Body of pancreas (tissue), 4 donors: ENCODE measurements at regions not wholly inside any gene's neighbourhood (a gene's known extent, or its start where the extent isn't known, plus 50 kb on each side); places are given as distances from the start of the nearest gene placed in this dataset.
"Not testable (repeated sequence)": the region's sequence is repeated elsewhere in the genome, so short reads cannot be mapped to it uniquely, and the experiment has no call there.

Experiments
- POLR2A ChIP-seq, 3 donors: fragments of 450-650 bp; IDR thresholded peaks; one replicate each; pipeline ENCODE4 v1.6.1; 2016; ENCODE audit warnings: antibody characterized with exemption in 3 of 3, mild to moderate bottlenecking in 2 of 3
- TF ChIP-seq, protein P1 (sequence below), 7 experiments: fragments of 450-650 bp in 4 of 7; fragments of 200-600 bp in 3 of 7; sonication (generic) in 3 of 7; IDR thresholded peaks; one replicate each; pipeline ENCODE4 v1.5.1; 2016 to 2019; ENCODE audit warnings: antibody characterized with exemption in 7 of 7

DNA sequence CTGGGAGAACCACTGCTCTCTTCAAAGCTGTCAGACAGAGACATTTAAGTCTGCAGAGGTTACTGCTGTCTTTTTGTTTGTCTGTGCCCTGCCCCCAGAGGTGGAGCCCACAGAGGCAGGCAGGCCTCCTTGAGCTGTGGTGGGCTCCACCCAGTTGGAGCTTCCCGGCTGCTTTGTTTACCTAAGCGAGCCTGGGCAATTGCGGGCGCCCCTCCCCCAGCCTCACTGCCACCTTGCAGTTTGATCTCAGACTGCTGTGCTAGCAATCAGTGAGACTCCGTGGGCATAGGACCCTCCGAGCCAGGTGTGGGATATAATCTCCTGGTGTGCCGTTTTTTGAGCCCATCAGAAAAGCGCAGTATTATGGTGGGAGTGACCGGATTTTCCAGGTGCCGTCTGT is 90.3 kb downstream of the TDRD15 start:
- TF ChIP-seq, protein P1, sequence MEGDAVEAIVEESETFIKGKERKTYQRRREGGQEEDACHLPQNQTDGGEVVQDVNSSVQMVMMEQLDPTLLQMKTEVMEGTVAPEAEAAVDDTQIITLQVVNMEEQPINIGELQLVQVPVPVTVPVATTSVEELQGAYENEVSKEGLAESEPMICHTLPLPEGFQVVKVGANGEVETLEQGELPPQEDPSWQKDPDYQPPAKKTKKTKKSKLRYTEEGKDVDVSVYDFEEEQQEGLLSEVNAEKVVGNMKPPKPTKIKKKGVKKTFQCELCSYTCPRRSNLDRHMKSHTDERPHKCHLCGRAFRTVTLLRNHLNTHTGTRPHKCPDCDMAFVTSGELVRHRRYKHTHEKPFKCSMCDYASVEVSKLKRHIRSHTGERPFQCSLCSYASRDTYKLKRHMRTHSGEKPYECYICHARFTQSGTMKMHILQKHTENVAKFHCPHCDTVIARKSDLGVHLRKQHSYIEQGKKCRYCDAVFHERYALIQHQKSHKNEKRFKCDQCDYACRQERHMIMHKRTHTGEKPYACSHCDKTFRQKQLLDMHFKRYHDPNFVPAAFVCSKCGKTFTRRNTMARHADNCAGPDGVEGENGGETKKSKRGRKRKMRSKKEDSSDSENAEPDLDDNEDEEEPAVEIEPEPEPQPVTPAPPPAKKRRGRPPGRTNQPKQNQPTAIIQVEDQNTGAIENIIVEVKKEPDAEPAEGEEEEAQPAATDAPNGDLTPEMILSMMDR (IDR thresholded peaks at IDR 0.05), result not testable (repeated sequence)
- TF ChIP-seq POLR2A (IDR thresholded peaks at IDR 0.05), result not testable (repeated sequence)
